SH-SY5Y (cell line): ENCODE measurements at regions not wholly inside any gene's neighbourhood (a gene's known extent, or its start where the extent isn't known, plus 50 kb on each side); places are given as distances from the start of the nearest gene placed in this dataset.

Experiments
- GATA2 ChIP-seq: IDR thresholded peaks from 2 replicates; pipeline ENCODE4 v1.6.1; 2011; ENCODE audit warnings: mild to moderate bottlenecking, low read depth, low read length
- GATA3 ChIP-seq: IDR thresholded peaks from 2 replicates; pipeline ENCODE4 v1.6.1; 2011; ENCODE audit warnings: low read depth, mild to moderate bottlenecking, low read length, moderate library complexity

GRCh38 chr4:15327311-15328298 is 100.2 kb upstream of the C1QTNF7 start:
- no peak for TF ChIP-seq GATA3
- TF ChIP-seq GATA2 = no peak

GRCh38 chr4:15331930-15332329 is 95.9 kb upstream of the C1QTNF7 start:
- no peak for TF ChIP-seq GATA2
- TF ChIP-seq GATA3 = no peak

- TF ChIP-seq GATA3 = no peak
- TF ChIP-seq GATA2 = no peak
These were observed 95.5 kb upstream of the C1QTNF7 start for GRCh38 chr4:15332377-15332776.

- TF ChIP-seq GATA3 = no peak
These were observed 93.9 kb upstream of the C1QTNF7 start for GRCh38 chr4:15333692-15334633.

- TF ChIP-seq GATA2 = no peak
- no peak for TF ChIP-seq GATA3
These were observed 91.2 kb upstream of the C1QTNF7 start for GRCh38 chr4:15336410-15337167.

- TF ChIP-seq GATA2 = peak; percentile 34; the same call in 1 of the 2 replicates
These were observed 90.6 kb upstream of the C1QTNF7 start for GRCh38 chr4:15337168-15337657.

GRCh38 chr4:15339737-15340136 is 88.1 kb upstream of the C1QTNF7 start:
- TF ChIP-seq GATA3 (no peak), GATA2 (no peak)

- TF ChIP-seq GATA3 (no peak), GATA2 (no peak)
These were observed 87.5 kb upstream of the C1QTNF7 start for GRCh38 chr4:15340332-15340731.

- TF ChIP-seq GATA3 (no peak), GATA2 (peak; percentile 44; the same call in 1 of the 2 replicates)
These were observed 86.7 kb upstream of the C1QTNF7 start for GRCh38 chr4:15340902-15341732.

- no peak for TF ChIP-seq GATA2
- TF ChIP-seq GATA3 = no peak
These were observed 86.0 kb upstream of the C1QTNF7 start for GRCh38 chr4:15341733-15342300.

GRCh38 chr4:15343000-15343399 is 84.8 kb upstream of the C1QTNF7 start:
- TF ChIP-seq GATA3 (no peak), GATA2 (no peak)

GRCh38 chr4:15343581-15343980 is 84.3 kb upstream of the C1QTNF7 start:
- no peak for TF ChIP-seq GATA3
- TF ChIP-seq GATA2 = no peak

- TF ChIP-seq GATA2 (no peak), GATA3 (no peak)
These were observed 83.8 kb upstream of the C1QTNF7 start for GRCh38 chr4:15344041-15344440.
